MM.1S (cell line): ENCODE measurements at regions not wholly inside any gene's neighbourhood (a gene's known extent, or its start where the extent isn't known, plus 50 kb on each side); places are given as distances from the start of the nearest gene placed in this dataset.

Experiments used
- DNase-seq: peaks from one replicate; pipeline ENCODE4 v3.0.0-alpha.2; 2015
- H2AFZ ChIP-seq: fragments of 300-600 bp; sonication (generic); 2 replicates; pipeline ENCODE4 v1.6.0; 2016; ENCODE audit warnings: antibody characterized with exemption, low read length
- H3F3A ChIP-seq: fragments of 300-600 bp; sonication (generic); 2 replicates; pipeline ENCODE4 v1.6.1; 2016; ENCODE audit warnings: mild to moderate bottlenecking, antibody characterized with exemption, low read length, moderate library complexity, mixed read lengths; ENCODE audit not compliant: insufficient read depth
- H3K27ac ChIP-seq: fragments of 300-600 bp; sonication (generic); 2 replicates; pipeline ENCODE4 v1.5.1; 2016; ENCODE audit warnings: mild to moderate bottlenecking, low read length
- H3K27me3 ChIP-seq: fragments of 300-600 bp; sonication (generic); replicated peaks from 2 replicates; pipeline ENCODE4 v1.6.0; 2016; ENCODE audit warnings: low read length; ENCODE audit not compliant: insufficient read depth
- H3K36me3 ChIP-seq: fragments of 300-600 bp; sonication (generic); replicated peaks from 2 replicates; pipeline ENCODE4 v1.6.1; 2016; ENCODE audit warnings: mild to moderate bottlenecking, low read length, mixed read lengths; ENCODE audit not compliant: insufficient read depth
- H3K4me1 ChIP-seq: fragments of 300-600 bp; sonication (generic); 2 replicates; pipeline ENCODE4 v1.6.1; 2016; ENCODE audit warnings: low read length, mixed read lengths
- H3K4me2 ChIP-seq: fragments of 300-600 bp; sonication (generic); 2 replicates; pipeline ENCODE4 v1.6.0; 2016; ENCODE audit warnings: low read depth, low read length
- H3K4me3 ChIP-seq: fragments of 300-600 bp; sonication (generic); 2 replicates; pipeline ENCODE4 v1.5.1; 2016; ENCODE audit warnings: low read length, mixed read lengths
- H3K79me2 ChIP-seq: fragments of 300-600 bp; sonication (generic); 2 replicates; pipeline ENCODE4 v1.6.1; 2016; ENCODE audit warnings: mixed run types, low read length, mixed read lengths
- H3K9ac ChIP-seq: fragments of 300-600 bp; sonication (generic); 2 replicates; pipeline ENCODE4 v1.6.1; 2016; ENCODE audit warnings: low read length, mixed read lengths
- H3K9me2 ChIP-seq: fragments of 300-600 bp; sonication (generic); replicated peaks from 2 replicates; pipeline ENCODE4 v1.6.1; 2016; ENCODE audit warnings: mild to moderate bottlenecking, low read length, mixed read lengths; ENCODE audit not compliant: insufficient read depth
- H3K9me3 ChIP-seq: fragments of 300-600 bp; sonication (generic); replicated peaks from 2 replicates; pipeline ENCODE4 v1.6.1; 2016; ENCODE audit warnings: mild to moderate bottlenecking, low read length, mixed read lengths; ENCODE audit not compliant: insufficient read depth
- H4K20me1 ChIP-seq: fragments of 300-600 bp; sonication (generic); 2 replicates; pipeline ENCODE4 v1.6.1; 2016; ENCODE audit warnings: mild to moderate bottlenecking, low read length, moderate library complexity, mixed read lengths; ENCODE audit not compliant: insufficient read depth
- CTCF ChIP-seq: fragments of 300-600 bp; sonication (generic); IDR thresholded peaks from 2 replicates; pipeline ENCODE4 v1.5.1; 2016; ENCODE audit warnings: antibody characterized with exemption, low read length, mixed read lengths
- EZH2 ChIP-seq: fragments of 300-600 bp; sonication (generic); optimal IDR thresholded peaks from 2 replicates; pipeline ENCODE3; 2017; ENCODE audit warnings: low read depth, mild to moderate bottlenecking, antibody characterized with exemption, low read length, mixed read lengths
- EZH2phosphoT487 ChIP-seq: fragments of 300-600 bp; sonication (generic); IDR thresholded peaks from 2 replicates; pipeline ENCODE4 v1.6.1; 2018; ENCODE audit warnings: antibody characterized with exemption, low read length

DNA sequence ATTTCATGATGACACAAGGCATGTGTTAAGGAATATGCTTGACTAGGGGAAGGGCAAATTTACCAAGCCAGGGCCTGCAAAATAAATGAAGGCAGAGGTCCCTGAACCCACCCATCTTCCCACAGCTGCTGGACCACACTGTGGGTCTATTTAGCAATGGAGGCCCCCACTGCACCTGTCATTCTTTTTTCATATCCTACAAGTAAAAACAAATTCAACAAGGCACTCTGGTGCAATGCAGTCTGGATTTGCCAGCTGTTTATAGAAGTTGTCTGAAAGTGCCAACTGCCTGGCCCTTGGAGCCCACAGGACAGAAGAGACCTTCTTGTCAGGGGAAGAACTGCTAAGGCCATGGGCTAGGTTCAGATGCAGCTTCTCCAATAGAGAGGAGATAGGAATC, 112.8 kb upstream of the ATL2 start:
- no peak for TF ChIP-seq EZH2
- TF ChIP-seq CTCF, result no peak
- TF ChIP-seq EZH2phosphoT487, result no peak
- no peak overlapping the region for H3K9ac ChIP-seq
- no peak for DNase-seq
- H3K36me3 ChIP-seq, result no peaks in the 10 kb centered on the region
- no peaks in the 10 kb centered on the region for H3F3A ChIP-seq
- H3K9me3 ChIP-seq, result no peaks in the 10 kb centered on the region
- H3K79me2 ChIP-seq, result no peaks in the 10 kb centered on the region
- H3K4me1 ChIP-seq, result no peaks in the 10 kb centered on the region
- no peak overlapping the region for H2AFZ ChIP-seq
- H3K4me2 ChIP-seq, result no peak overlapping the region
- H3K27me3 ChIP-seq, result no peaks in the 10 kb centered on the region
- no peaks in the 10 kb centered on the region for H3K9me2 ChIP-seq
- H3K27ac ChIP-seq, result no peak overlapping the region
- H3K4me3 ChIP-seq, result no peak overlapping the region
- H4K20me1 ChIP-seq, result no peaks in the 10 kb centered on the region

GRCh38 chr2:38487852-38488251, 110.8 kb upstream of the ATL2 start:
- Histone ChIP-seq H3K36me3 (no peaks in the 10 kb centered on the region), H3K9ac (no peak overlapping the region), H3K27me3 (no peaks in the 10 kb centered on the region), H3K27ac (no peak overlapping the region), H3F3A (no peaks in the 10 kb centered on the region), H3K4me2 (no peak overlapping the region), H3K4me3 (no peak overlapping the region), H3K79me2 (no peaks in the 10 kb centered on the region), H2AFZ (no peak overlapping the region; the same call in 1 of the 2 replicates), H3K9me3 (no peaks in the 10 kb centered on the region), H4K20me1 (no peaks in the 10 kb centered on the region), H3K9me2 (no peaks in the 10 kb centered on the region), H3K4me1 (no peaks in the 10 kb centered on the region)
- DNase-seq, result no peak
- no peak for TF ChIP-seq EZH2

- TF ChIP-seq EZH2phosphoT487, result no peak
- no peak for TF ChIP-seq EZH2
- TF ChIP-seq CTCF, result no peak
- Histone ChIP-seq H3K27me3 (no peaks in the 10 kb centered on the region), H3K4me2 (no peak overlapping the region)
Measured at GRCh38 chr2:38486213-38487026, 109.3 kb upstream of the ATL2 start.

DNA sequence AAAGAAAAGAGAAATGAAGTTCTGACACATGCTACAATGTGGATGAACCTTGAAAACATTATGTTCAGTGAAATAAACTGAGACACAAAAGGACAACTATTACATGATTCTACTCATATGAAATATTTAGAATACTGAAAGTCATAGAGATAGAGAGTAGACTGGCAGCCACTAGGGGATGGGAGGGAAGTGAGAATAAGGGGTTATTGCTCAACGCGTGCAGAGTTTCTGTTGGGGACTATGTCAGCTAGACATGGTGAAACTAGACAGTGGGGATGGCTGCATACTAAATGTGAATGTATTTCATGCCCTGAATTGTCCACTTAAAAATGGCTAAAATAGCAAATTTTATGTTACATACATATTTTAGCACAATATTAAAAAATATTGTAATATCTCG, 108.7 kb upstream of the ATL2 start:
- Histone ChIP-seq H3K9me3 (no peaks in the 10 kb centered on the region), H3K9me2 (no peaks in the 10 kb centered on the region), H3K4me3 (no peak overlapping the region), H3K27ac (no peak overlapping the region), H3K27me3 (no peaks in the 10 kb centered on the region), H3F3A (no peaks in the 10 kb centered on the region), H3K36me3 (no peaks in the 10 kb centered on the region), H4K20me1 (no peaks in the 10 kb centered on the region), H3K79me2 (no peaks in the 10 kb centered on the region), H3K4me1 (no peaks in the 10 kb centered on the region), H2AFZ (no peak overlapping the region), H3K4me2 (no peak overlapping the region), H3K9ac (no peak overlapping the region)
- TF ChIP-seq CTCF (no peak), EZH2 (no peak), EZH2phosphoT487 (no peak)
- no peak for DNase-seq

More at GRCh38 chr2:38486213-38487026, 109.3 kb upstream of the ATL2 start:
- no peaks in the 10 kb centered on the region for H3K36me3 ChIP-seq
- no peaks in the 10 kb centered on the region for H3K9me3 ChIP-seq
- no peak overlapping the region for H3K4me3 ChIP-seq
- H3K9ac ChIP-seq, result no peak overlapping the region
- H3K79me2 ChIP-seq, result no peaks in the 10 kb centered on the region
- H3K9me2 ChIP-seq, result no peaks in the 10 kb centered on the region
- no peak for DNase-seq
- H3F3A ChIP-seq, result no peaks in the 10 kb centered on the region
- H3K4me1 ChIP-seq, result no peaks in the 10 kb centered on the region
- H4K20me1 ChIP-seq, result no peaks in the 10 kb centered on the region
- no peak overlapping the region for H3K27ac ChIP-seq
- no peak overlapping the region for H2AFZ ChIP-seq
